DMS 273 treated with DMSO at 0.1 percent for 48 hours (cell line): ENCODE measurements at regions not wholly inside any gene's neighbourhood (a gene's known extent, or its start where the extent isn't known, plus 50 kb on each side); places are given as distances from the start of the nearest gene placed in this dataset.
"Not testable (repeated sequence)": the region's sequence is repeated elsewhere in the genome, so short reads cannot be mapped to it uniquely, and the experiment has no call there.

ENCODE experiments used
- DNase-seq: peaks from one replicate; lab custom pipeline; 2025; lab: John Stamatoyannopoulos, UW

GRCh38 chr18:27579364-27579763 is 394.3 kb upstream of the CHST9 start:
- no peak for DNase-seq

- no peak for DNase-seq
These were observed 392.6 kb upstream of the CHST9 start for GRCh38 chr18:27577752-27578151.

- DNase-seq, result no peak
These were observed 392.2 kb upstream of the CHST9 start for GRCh38 chr18:27577265-27577664.

GRCh38 chr18:27567434-27567833 is 382.3 kb upstream of the CHST9 start:
- no peak for DNase-seq

- no peak for DNase-seq
These were observed 379.0 kb upstream of the CHST9 start for GRCh38 chr18:27564066-27564465.

GRCh38 chr18:27558388-27559155 is 373.5 kb upstream of the CHST9 start:
- no peak for DNase-seq

- DNase-seq, result no peak
These were observed 371.6 kb upstream of the CHST9 start for GRCh38 chr18:27556741-27557140.

GRCh38 chr18:27549335-27550039 is 364.4 kb upstream of the CHST9 start:
- no peak for DNase-seq

- no peak for DNase-seq
These were observed 361.9 kb upstream of the CHST9 start for GRCh38 chr18:27546991-27547390.

- no peak for DNase-seq
These were observed 359.1 kb upstream of the CHST9 start for GRCh38 chr18:27544206-27544605.

GRCh38 chr18:27541293-27541692 is 356.2 kb upstream of the CHST9 start:
- DNase-seq, result no peak

- DNase-seq, result no peak
These were observed 355.0 kb upstream of the CHST9 start for GRCh38 chr18:27540111-27540510.

GRCh38 chr18:27528925-27529521 is 343.9 kb upstream of the CHST9 start:
- DNase-seq, result no peak

GRCh38 chr18:27527856-27528255 is 342.7 kb upstream of the CHST9 start:
- DNase-seq, result no peak

GRCh38 chr18:27520401-27520800 is 335.3 kb upstream of the CHST9 start:
- DNase-seq, result no peak

GRCh38 chr18:27510036-27510633 is 325.0 kb upstream of the CHST9 start:
- not testable (repeated sequence) for DNase-seq

GRCh38 chr18:27501671-27502070 is 316.6 kb upstream of the CHST9 start:
- DNase-seq, result no peak

GRCh38 chr18:27500531-27500930 is 315.4 kb upstream of the CHST9 start:
- DNase-seq, result no peak

- no peak for DNase-seq
These were observed 312.1 kb upstream of the CHST9 start for GRCh38 chr18:27497246-27497645.

GRCh38 chr18:27493182-27493581 is 308.1 kb upstream of the CHST9 start:
- no peak for DNase-seq

GRCh38 chr18:27491772-27492171 is 306.7 kb upstream of the CHST9 start:
- no peak for DNase-seq

GRCh38 chr18:27483276-27483675 is 298.2 kb upstream of the CHST9 start:
- DNase-seq, result no peak

- no peak for DNase-seq
These were observed 293.4 kb upstream of the CHST9 start for GRCh38 chr18:27478459-27478858.
